ENCODE measurements at regions not wholly inside any gene's neighbourhood (a gene's known extent, or its start where the extent isn't known, plus 50 kb on each side); places are given as distances from the start of the nearest gene placed in this dataset.

DNA sequence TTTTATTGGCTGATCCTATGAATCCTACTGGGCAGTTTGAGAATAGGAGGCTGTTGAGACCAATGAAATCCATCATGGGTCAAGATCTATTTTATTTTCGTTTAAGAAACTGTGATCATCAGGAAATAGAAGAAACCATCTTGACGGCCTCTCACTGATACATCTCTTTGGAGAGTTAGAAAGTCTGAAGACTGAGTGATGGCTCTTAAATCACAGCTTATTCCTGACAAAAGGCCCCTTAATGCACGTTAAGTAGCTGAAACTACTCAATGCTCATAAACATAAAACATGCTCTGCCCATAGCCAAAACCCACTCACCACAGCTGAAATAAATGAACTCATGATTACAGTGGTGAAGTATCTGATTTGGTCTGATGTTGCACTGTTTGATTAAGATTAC, 784.5 kb upstream of the NEGR1 start:
- Histone ChIP-seq H3K27ac (ENCODE audit: low read depth in 1 of 2, low read length in 2 of 2) (no peak overlapping the region), H2AFZ (ENCODE audit: insufficient read depth, low read depth, low read length, poor library complexity, severe bottlenecking) (no peak overlapping the region), H4K20me1 (ENCODE audit: insufficient read depth, low read length) (no peaks in the 10 kb centered on the region), H3K36me3 (replicated peaks in 1 of 2; ENCODE audit: control insufficient read depth in 1 of 2, insufficient read depth in 2 of 2, low read length in 2 of 2) (no peaks in the 10 kb centered on the region), H3K4me2 (replicated peaks; ENCODE audit: extremely low read depth, low read length, poor library complexity, severe bottlenecking) (no peak overlapping the region), H3K4me1 (ENCODE audit: control insufficient read depth in 1 of 2, insufficient read depth in 2 of 2, low read length in 2 of 2) (no peaks in the 10 kb centered on the region), H3K9ac (ENCODE audit: insufficient read depth, low read length, poor library complexity, severe bottlenecking) (no peak overlapping the region), H3K9me3 (replicated peaks in 1 of 2; ENCODE audit: control insufficient read depth in 1 of 2, insufficient read depth in 1 of 2, low read length in 2 of 2) (peaks cover 5 to 8% of the 10 kb centered on the region in 2 donors), H3K79me2 (ENCODE audit: insufficient read depth, low read length) (no peaks in the 10 kb centered on the region), H3K4me3 (replicated peaks in 1 of 3; ENCODE audit: low read depth in 2 of 3, low read length in 3 of 3) (no peak overlapping the region), H3K27me3 (ENCODE audit: control insufficient read depth in 2 of 2, insufficient read depth in 2 of 2, low read length in 2 of 2) (no peaks in the 10 kb centered on the region)
- Mint-ChIP-seq H3K4me1 (no peaks in the 10 kb centered on the region), H3K9me3 (peaks cover under 1 to 8% (median 3%) of the 10 kb centered on the region in 7 donors), H3K27ac (no peak overlapping the region), H3K27me3 (ENCODE audit: low read depth in 3 of 3) (peaks cover 0 to 2% (median 0%) of the 10 kb centered on the region in 3 donors), H3K4me3 (no peak overlapping the region), H3K36me3 (no peaks in the 10 kb centered on the region)
- intact Hi-C loops (cut with micrococcal nuclease): no loop called here
- TF ChIP-seq, protein P1, sequence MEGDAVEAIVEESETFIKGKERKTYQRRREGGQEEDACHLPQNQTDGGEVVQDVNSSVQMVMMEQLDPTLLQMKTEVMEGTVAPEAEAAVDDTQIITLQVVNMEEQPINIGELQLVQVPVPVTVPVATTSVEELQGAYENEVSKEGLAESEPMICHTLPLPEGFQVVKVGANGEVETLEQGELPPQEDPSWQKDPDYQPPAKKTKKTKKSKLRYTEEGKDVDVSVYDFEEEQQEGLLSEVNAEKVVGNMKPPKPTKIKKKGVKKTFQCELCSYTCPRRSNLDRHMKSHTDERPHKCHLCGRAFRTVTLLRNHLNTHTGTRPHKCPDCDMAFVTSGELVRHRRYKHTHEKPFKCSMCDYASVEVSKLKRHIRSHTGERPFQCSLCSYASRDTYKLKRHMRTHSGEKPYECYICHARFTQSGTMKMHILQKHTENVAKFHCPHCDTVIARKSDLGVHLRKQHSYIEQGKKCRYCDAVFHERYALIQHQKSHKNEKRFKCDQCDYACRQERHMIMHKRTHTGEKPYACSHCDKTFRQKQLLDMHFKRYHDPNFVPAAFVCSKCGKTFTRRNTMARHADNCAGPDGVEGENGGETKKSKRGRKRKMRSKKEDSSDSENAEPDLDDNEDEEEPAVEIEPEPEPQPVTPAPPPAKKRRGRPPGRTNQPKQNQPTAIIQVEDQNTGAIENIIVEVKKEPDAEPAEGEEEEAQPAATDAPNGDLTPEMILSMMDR (IDR thresholded peaks at IDR 0.05): no peak
- no CpG with 5 or more reads among the region's 3 CpGs for WGBS (ENCODE audit: insufficient coverage)
- DNase-seq: no peak

DNA sequence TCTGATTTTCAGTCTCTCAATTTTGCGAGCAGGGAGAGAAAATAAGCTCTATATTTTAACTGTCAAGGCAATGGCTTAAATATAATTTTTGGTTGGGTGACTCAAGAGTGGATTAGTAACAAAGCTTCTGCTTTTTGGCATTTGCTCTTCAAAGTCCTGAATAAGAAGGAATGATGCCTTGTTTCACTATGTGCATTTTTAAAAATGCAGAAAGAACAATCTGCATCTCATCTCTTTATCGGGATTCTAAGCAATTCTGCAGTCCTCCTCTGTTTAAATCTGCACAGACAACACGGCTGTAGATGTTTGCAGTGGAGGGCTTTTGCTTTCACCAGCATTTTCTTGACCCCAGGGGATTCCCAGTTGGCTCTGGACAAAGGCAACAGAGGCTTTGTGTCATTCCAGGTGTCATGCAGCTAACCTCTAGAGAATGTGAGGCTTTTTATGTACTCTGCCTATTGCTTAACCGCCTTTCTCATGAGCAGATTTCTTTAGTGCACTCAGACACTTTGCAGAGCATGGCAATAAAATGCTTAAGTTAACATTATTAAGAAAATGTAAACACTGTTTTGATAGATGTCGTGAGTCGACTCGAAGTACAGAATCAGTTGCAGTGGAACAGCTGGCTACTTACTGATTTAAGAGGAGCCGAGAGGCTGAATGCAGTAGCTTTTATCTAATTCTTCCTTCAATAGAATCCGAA, 783.2 kb upstream of the NEGR1 start:
- H3K9me3 ChIP-seq (replicated peaks in 1 of 2; ENCODE audit: control insufficient read depth in 1 of 2, insufficient read depth in 1 of 2, low read length in 2 of 2): peaks cover 7 to 11% of the 10 kb centered on the region in 2 donors
- H4K20me1 ChIP-seq (ENCODE audit: insufficient read depth, low read length): no peaks in the 10 kb centered on the region
- no peak overlapping the region for H2AFZ ChIP-seq (ENCODE audit: insufficient read depth, low read depth, low read length, poor library complexity, severe bottlenecking)
- DNase-seq: no peak
- Mint-ChIP-seq H3K36me3 (no peaks in the 10 kb centered on the region), H3K27me3 (ENCODE audit: low read depth in 3 of 3) (peaks cover 0 to 3% (median 0%) of the 10 kb centered on the region in 3 donors), H3K4me1 (no peaks in the 10 kb centered on the region), H3K4me3 (no peak overlapping the region), H3K9me3 (peaks cover 3 to 9% (median 6%) of the 10 kb centered on the region in 7 donors), H3K27ac (no peak overlapping the region)
- no peak overlapping the region for H3K27ac ChIP-seq (ENCODE audit: low read depth in 1 of 2, low read length in 2 of 2)
- 71% methylated on average over 2 of the region's 9 CpGs for WGBS (ENCODE audit: insufficient coverage)
- H3K79me2 ChIP-seq (ENCODE audit: insufficient read depth, low read length): no peaks in the 10 kb centered on the region
- intact Hi-C loops (cut with micrococcal nuclease): no loop called here
- no peaks in the 10 kb centered on the region for H3K27me3 ChIP-seq (ENCODE audit: control insufficient read depth in 2 of 2, insufficient read depth in 2 of 2, low read length in 2 of 2)
- TF ChIP-seq, protein P1 (IDR thresholded peaks at IDR 0.05): no peak
- no peaks in the 10 kb centered on the region for H3K36me3 ChIP-seq (replicated peaks in 1 of 2; ENCODE audit: control insufficient read depth in 1 of 2, insufficient read depth in 2 of 2, low read length in 2 of 2)
- H3K4me2 ChIP-seq (replicated peaks; ENCODE audit: extremely low read depth, low read length, poor library complexity, severe bottlenecking): no peak overlapping the region
- H3K4me1 ChIP-seq (ENCODE audit: control insufficient read depth in 1 of 2, insufficient read depth in 2 of 2, low read length in 2 of 2): no peaks in the 10 kb centered on the region
- no peak overlapping the region for H3K4me3 ChIP-seq (replicated peaks in 1 of 3; ENCODE audit: low read depth in 2 of 3, low read length in 3 of 3)
- H3K9ac ChIP-seq (ENCODE audit: insufficient read depth, low read length, poor library complexity, severe bottlenecking): no peak overlapping the region
